ENCODE measurements at regions not wholly inside any gene's neighbourhood (a gene's known extent, or its start where the extent isn't known, plus 50 kb on each side); places are given as distances from the start of the nearest gene placed in this dataset.
A peak's percentile ranks its signal among the peaks of the same experiment; 100 is the strongest.
"Not testable (repeated sequence)": the region's sequence is repeated elsewhere in the genome, so short reads cannot be mapped to it uniquely, and the experiment has no call there.

GRCh38 chr2:16725549-16725948 is 59.9 kb upstream of the CYRIA start:
- peak; percentile 17 for DNase-seq
- Histone ChIP-seq H3K18ac (ENCODE audit: low read depth in 1 of 2, low read length in 2 of 2) (no peak overlapping the region), H2AK5ac (ENCODE audit: low read length, severe bottlenecking) (no peak overlapping the region), H4K91ac (ENCODE audit: low read length) (no peak overlapping the region), H3K27me3 (ENCODE audit: control insufficient read depth in 1 of 2, insufficient read depth in 1 of 2, low read length in 2 of 2) (peaks cover 0 to 11% of the 10 kb centered on the region in 2 experiments), H3K4me3 (ENCODE audit: insufficient read depth in 1 of 2, low read depth in 1 of 2, low read length in 2 of 2) (no peak overlapping the region), H3K9ac (ENCODE audit: low read length) (no peak overlapping the region), H2BK15ac (ENCODE audit: low read depth, poor library complexity, severe bottlenecking) (no peak overlapping the region), H2BK5ac (ENCODE audit: low read depth, low read length, poor library complexity, severe bottlenecking) (no peak overlapping the region), H3K4ac (ENCODE audit: low read depth in 1 of 2, low read length in 2 of 2) (no peak overlapping the region), H3K27ac (ENCODE audit: low read length, poor library complexity, severe bottlenecking) (no peak overlapping the region), H2BK12ac (ENCODE audit: low read length in 2 of 2) (no peak overlapping the region), H3K79me1 (replicated peaks; ENCODE audit: low read length, poor library complexity, severe bottlenecking) (no peaks in the 10 kb centered on the region), H2AFZ (ENCODE audit: low read depth, low read length) (no peak overlapping the region), H3K23ac (ENCODE audit: low read length in 2 of 2) (no peak overlapping the region), H3K9me3 (ENCODE audit: control insufficient read depth, low read length) (no peaks in the 10 kb centered on the region), H3K14ac (ENCODE audit: low read length in 2 of 2) (no peak overlapping the region), H4K8ac (ENCODE audit: low read length) (no peak overlapping the region), H3K4me2 (ENCODE audit: low read length, poor library complexity, severe bottlenecking) (no peak overlapping the region), H2BK120ac (ENCODE audit: low read depth, low read length) (no peak overlapping the region), H3K4me1 (ENCODE audit: control insufficient read depth, insufficient read depth, low read depth, low read length) (no peaks in the 10 kb centered on the region), H3K36me3 (ENCODE audit: control insufficient read depth in 1 of 2, insufficient read depth in 2 of 2, low read depth in 1 of 2, low read length in 2 of 2) (no peaks in the 10 kb centered on the region)
- WGBS, result 30% methylated on average over 4 of the region's 9 CpGs

- Histone ChIP-seq H2AFZ (ENCODE audit: low read depth, low read length) (no peak overlapping the region), H3K4ac (ENCODE audit: low read depth in 1 of 2, low read length in 2 of 2) (no peak overlapping the region), H3K18ac (ENCODE audit: low read depth in 1 of 2, low read length in 2 of 2) (no peak overlapping the region), H3K4me2 (ENCODE audit: low read length, poor library complexity, severe bottlenecking) (no peak overlapping the region), H2BK15ac (ENCODE audit: low read depth, poor library complexity, severe bottlenecking) (no peak overlapping the region), H3K14ac (ENCODE audit: low read length in 2 of 2) (no peak overlapping the region), H2AK5ac (ENCODE audit: low read length, severe bottlenecking) (no peak overlapping the region), H3K27ac (ENCODE audit: low read length, poor library complexity, severe bottlenecking) (no peak overlapping the region), H3K4me1 (ENCODE audit: control insufficient read depth, insufficient read depth, low read depth, low read length) (no peaks in the 10 kb centered on the region), H4K8ac (ENCODE audit: low read length) (no peak overlapping the region), H3K23ac (ENCODE audit: low read length in 2 of 2) (no peak overlapping the region), H3K9ac (ENCODE audit: low read length) (no peak overlapping the region), H3K4me3 (ENCODE audit: insufficient read depth in 1 of 2, low read depth in 1 of 2, low read length in 2 of 2) (no peak overlapping the region), H2BK120ac (ENCODE audit: low read depth, low read length) (no peak overlapping the region), H2BK5ac (ENCODE audit: low read depth, low read length, poor library complexity, severe bottlenecking) (no peak overlapping the region), H3K36me3 (ENCODE audit: control insufficient read depth in 1 of 2, insufficient read depth in 2 of 2, low read depth in 1 of 2, low read length in 2 of 2) (no peaks in the 10 kb centered on the region), H3K79me1 (replicated peaks; ENCODE audit: low read length, poor library complexity, severe bottlenecking) (no peaks in the 10 kb centered on the region), H3K27me3 (ENCODE audit: control insufficient read depth in 1 of 2, insufficient read depth in 1 of 2, low read length in 2 of 2) (peaks cover 0 to 20% of the 10 kb centered on the region in 2 experiments), H3K9me3 (ENCODE audit: control insufficient read depth, low read length) (no peaks in the 10 kb centered on the region), H2BK12ac (ENCODE audit: low read length in 2 of 2) (no peak overlapping the region), H4K91ac (ENCODE audit: low read length) (no peak overlapping the region)
- 67% methylated on average over 9 of the region's 9 CpGs for WGBS
- DNase-seq, result no peak
These were observed 57.0 kb upstream of the CYRIA start for GRCh38 chr2:16722677-16723076.

- DNase-seq, result no peak
- no peaks in the 10 kb centered on the region for H3K9me3 ChIP-seq (ENCODE audit: control insufficient read depth, low read length)
- H3K23ac ChIP-seq (ENCODE audit: low read length in 2 of 2), result no peak overlapping the region
- no peak overlapping the region for H2BK120ac ChIP-seq (ENCODE audit: low read depth, low read length)
- no peak overlapping the region for H2BK12ac ChIP-seq (ENCODE audit: low read length in 2 of 2)
- H2AFZ ChIP-seq (ENCODE audit: low read depth, low read length), result no peak overlapping the region
- WGBS, result 25% methylated on average over 1 of the region's 1 CpG
- no peak overlapping the region for H3K4me3 ChIP-seq (ENCODE audit: insufficient read depth in 1 of 2, low read depth in 1 of 2, low read length in 2 of 2)
- no peak overlapping the region for H3K4me2 ChIP-seq (ENCODE audit: low read length, poor library complexity, severe bottlenecking)
- H3K18ac ChIP-seq (ENCODE audit: low read depth in 1 of 2, low read length in 2 of 2), result no peak overlapping the region
- no peak overlapping the region for H3K14ac ChIP-seq (ENCODE audit: low read length in 2 of 2)
- no peak overlapping the region for H3K9ac ChIP-seq (ENCODE audit: low read length)
- H3K27ac ChIP-seq (ENCODE audit: low read length, poor library complexity, severe bottlenecking), result no peak overlapping the region
- no peak overlapping the region for H3K4ac ChIP-seq (ENCODE audit: low read depth in 1 of 2, low read length in 2 of 2)
- H4K91ac ChIP-seq (ENCODE audit: low read length), result no peak overlapping the region
- H2BK15ac ChIP-seq (ENCODE audit: low read depth, poor library complexity, severe bottlenecking), result no peak overlapping the region
- H3K79me1 ChIP-seq (replicated peaks; ENCODE audit: low read length, poor library complexity, severe bottlenecking), result no peaks in the 10 kb centered on the region
- H4K8ac ChIP-seq (ENCODE audit: low read length), result no peak overlapping the region
- H3K27me3 ChIP-seq (ENCODE audit: control insufficient read depth in 1 of 2, insufficient read depth in 1 of 2, low read length in 2 of 2), result peaks cover 0 to 20% of the 10 kb centered on the region in 2 experiments
- H2BK5ac ChIP-seq (ENCODE audit: low read depth, low read length, poor library complexity, severe bottlenecking), result no peak overlapping the region
- no peaks in the 10 kb centered on the region for H3K4me1 ChIP-seq (ENCODE audit: control insufficient read depth, insufficient read depth, low read depth, low read length)
- H3K36me3 ChIP-seq (ENCODE audit: control insufficient read depth in 1 of 2, insufficient read depth in 2 of 2, low read depth in 1 of 2, low read length in 2 of 2), result no peaks in the 10 kb centered on the region
- no peak overlapping the region for H2AK5ac ChIP-seq (ENCODE audit: low read length, severe bottlenecking)
These were observed 56.5 kb upstream of the CYRIA start for GRCh38 chr2:16722126-16722525.

- not testable (repeated sequence) for DNase-seq; H2BK15ac ChIP-seq (ENCODE audit: low read depth, poor library complexity, severe bottlenecking); H3K14ac ChIP-seq (ENCODE audit: low read length in 2 of 2); H3K4ac ChIP-seq (ENCODE audit: low read depth in 1 of 2, low read length in 2 of 2); H3K18ac ChIP-seq (ENCODE audit: low read depth in 1 of 2, low read length in 2 of 2); H3K9ac ChIP-seq (ENCODE audit: low read length); H3K79me1 ChIP-seq (replicated peaks; ENCODE audit: low read length, poor library complexity, severe bottlenecking); H2BK120ac ChIP-seq (ENCODE audit: low read depth, low read length); H2AFZ ChIP-seq (ENCODE audit: low read depth, low read length); H2AK5ac ChIP-seq (ENCODE audit: low read length, severe bottlenecking); H3K9me3 ChIP-seq (ENCODE audit: control insufficient read depth, low read length); H2BK12ac ChIP-seq (ENCODE audit: low read length in 2 of 2); H3K4me3 ChIP-seq (ENCODE audit: insufficient read depth in 1 of 2, low read depth in 1 of 2, low read length in 2 of 2); H3K4me1 ChIP-seq (ENCODE audit: control insufficient read depth, insufficient read depth, low read depth, low read length); H3K36me3 ChIP-seq (ENCODE audit: control insufficient read depth in 1 of 2, insufficient read depth in 2 of 2, low read depth in 1 of 2, low read length in 2 of 2); H3K27ac ChIP-seq (ENCODE audit: low read length, poor library complexity, severe bottlenecking); H4K91ac ChIP-seq (ENCODE audit: low read length); H4K8ac ChIP-seq (ENCODE audit: low read length); H2BK5ac ChIP-seq (ENCODE audit: low read depth, low read length, poor library complexity, severe bottlenecking); H3K4me2 ChIP-seq (ENCODE audit: low read length, poor library complexity, severe bottlenecking); H3K23ac ChIP-seq (ENCODE audit: low read length in 2 of 2)
- H3K27me3 ChIP-seq (ENCODE audit: control insufficient read depth in 1 of 2, insufficient read depth in 1 of 2, low read length in 2 of 2), result peaks cover 0 to 21% of the 10 kb centered on the region in 2 experiments
- WGBS, result 79% methylated on average over 4 of the region's 4 CpGs
These were observed 55.9 kb upstream of the CYRIA start for GRCh38 chr2:16721529-16721928.

Measured in mesenchymal stem cell (in vitro differentiated cells and primary cell).